K562 (cell line): ENCODE measurements at regions not wholly inside any gene's neighbourhood (a gene's known extent, or its start where the extent isn't known, plus 50 kb on each side); places are given as distances from the start of the nearest gene placed in this dataset.

Source experiments
- ATAC-seq: fragments of 200-7000 bp; cut with Tn5 transposase; 3 replicates; pipeline ENCODE4 v1.9.1; 2020; ENCODE audit warnings: moderate library complexity
- BruUV-seq: library from RNA; stranded (reverse); fragments of 400-500 nt; replicated peaks from 2 replicates; lab custom pipeline; 2021; lab: Mats Ljungman, UMichigan
- CTCF ChIA-PET: fragments of 300-600 bp; formaldehyde crosslinking; extraction: SDS; loops from one replicate; lab custom pipeline; 2021; ENCODE audit warnings: low intra/inter-chr PET ratio; lab: Yijun Ruan, JAX
- POLR2A ChIA-PET: fragments of 300-600, 350-650 bp; sonication (Branson Sonifier 250); formaldehyde crosslinking; extraction: SDS; loops from one replicate; lab custom pipeline; 2021; ENCODE audit warnings: antibody characterized with exemption, inconsistent platforms; lab: Yijun Ruan, JAX
- DNase-seq, 4 experiments: peaks; one replicate each; pipeline versions ENCODE4 v3.0.0 to v3.0.0-alpha.2; 2011 to 2018; ENCODE audit warnings: low spot score in 3 of 4, mixed read lengths in 3 of 4; ENCODE audit errors: extremely low read depth in 1 of 4
- FAIRE-seq: peaks from 2 replicates; lab custom pipeline; 2011; peaks lifted over from hg19 to GRCh38; lab: Jason Lieb, UNC
- H2AFZ ChIP-seq: 2 replicates; pipeline ENCODE4 v1.6.0; 2011; ENCODE audit warnings: low read depth, low read length, control low read depth, inconsistent platforms
- H3K27ac ChIP-seq: fragments of 200-600 bp; 3 replicates; pipeline ENCODE4 v1.8.0; 2011; ENCODE audit warnings: low read depth, mild to moderate bottlenecking, control low read depth, inconsistent platforms, low read length, moderate library complexity, mixed read lengths; ENCODE audit errors: extremely low read depth
- H3K27me3 ChIP-seq, 2 experiments: fragments of 300-600 bp in 1 of 2; 2 replicates in 1 of 2; 3 replicates in 1 of 2; pipeline versions ENCODE4 v1.6.0 to v1.8.0; 2011; ENCODE audit warnings: inconsistent platforms in 2 of 2, low read length in 2 of 2, mild to moderate bottlenecking in 1 of 2, mixed read lengths in 1 of 2, moderate library complexity in 1 of 2; ENCODE audit not compliant: control insufficient read depth in 2 of 2, insufficient read depth in 2 of 2
- H3K36me3 ChIP-seq: fragments of 300-600 bp; 3 replicates; pipeline ENCODE4 v1.8.0; 2011; ENCODE audit warnings: mild to moderate bottlenecking, low read length, inconsistent platforms; ENCODE audit not compliant: control insufficient read depth, insufficient read depth
- H3K4me1 ChIP-seq, 2 experiments: fragments of 200-600 bp in 1 of 2; replicated peaks in 1 of 2; 2 replicates in 1 of 2; 3 replicates in 1 of 2; pipeline versions ENCODE4 v1.5.1 to v1.8.0; 2011; ENCODE audit warnings: inconsistent platforms in 2 of 2, low read length in 2 of 2, mild to moderate bottlenecking in 1 of 2, mixed read lengths in 1 of 2, moderate library complexity in 1 of 2; ENCODE audit not compliant: control insufficient read depth in 2 of 2, insufficient read depth in 2 of 2
- H3K4me2 ChIP-seq: 2 replicates; pipeline ENCODE4 v1.6.1; 2011; ENCODE audit warnings: low read length, control low read depth, inconsistent platforms, mixed read lengths; ENCODE audit not compliant: insufficient read depth
- H3K4me3 ChIP-seq: fragments of 200-600 bp; sonication (generic), shearing (Covaris generic); 2 replicates; pipeline ENCODE4 v1.5.1; 2016; ENCODE audit warnings: control low read depth, inconsistent platforms
- H3K79me2 ChIP-seq: fragments of 200-600 bp; 3 replicates; pipeline ENCODE4 v1.8.0; 2011; ENCODE audit warnings: low read length, inconsistent platforms; ENCODE audit not compliant: control insufficient read depth, insufficient read depth
- H3K9ac ChIP-seq, 2 experiments: 2 replicates each; pipeline versions ENCODE4 v1.6.0 to v1.6.1; 2011; ENCODE audit warnings: low read depth in 2 of 2, low read length in 2 of 2, control low read depth in 1 of 2, inconsistent platforms in 1 of 2, mild to moderate bottlenecking in 1 of 2, mixed read lengths in 1 of 2; ENCODE audit not compliant: insufficient read depth in 1 of 2
- H3K9me1 ChIP-seq: one replicate; pipeline ENCODE4 v1.6.0; 2011; ENCODE audit warnings: inconsistent platforms, mild to moderate bottlenecking, low read length, moderate library complexity; ENCODE audit not compliant: control insufficient read depth, insufficient read depth
- H3K9me3 ChIP-seq: replicated peaks from 2 replicates; pipeline ENCODE4 v1.5.1; 2011; ENCODE audit warnings: low read depth, low read length, inconsistent platforms; ENCODE audit not compliant: control insufficient read depth, insufficient read depth
- H4K20me1 ChIP-seq: replicated peaks from 2 replicates; pipeline ENCODE4 v1.6.1; 2011; ENCODE audit warnings: low read length, inconsistent platforms, mixed read lengths; ENCODE audit not compliant: control insufficient read depth, insufficient read depth
- EWSR1 ChIP-seq: fragments of 450-650 bp; IDR thresholded peaks from 2 replicates; pipeline ENCODE4 v1.6.1; 2018; ENCODE audit warnings: borderline replicate concordance, mild to moderate bottlenecking, low read depth, moderate library complexity; ENCODE audit not compliant: partially characterized antibody
- FOXA1 ChIP-seq: fragments of 450-650 bp; IDR thresholded peaks from 2 replicates; pipeline ENCODE4 v1.6.1; 2016; ENCODE audit warnings: mild to moderate bottlenecking, borderline replicate concordance
- GATAD2B ChIP-seq: fragments of 450-650 bp; IDR thresholded peaks from 2 replicates; pipeline ENCODE4 v1.6.1; 2017; ENCODE audit warnings: mild to moderate bottlenecking, borderline replicate concordance
- HMBOX1 ChIP-seq: sonication (generic); IDR thresholded peaks from 2 replicates; pipeline ENCODE4 v1.6.1; 2016
- HSF4 ChIP-seq: fragments of 250-450 bp; sonication (Bioruptor Pico); IDR thresholded peaks from 2 replicates; pipeline ENCODE4 v2.1.2; 2022; ENCODE audit warnings: mild to moderate bottlenecking, moderate library complexity, borderline replicate concordance
- KDM4B ChIP-seq, 2 experiments: fragments of 450-650 bp in 1 of 2; sonication (generic) in 1 of 2; IDR thresholded peaks; 2 replicates each; pipeline ENCODE4 v1.6.1; 2016 to 2017; ENCODE audit warnings: borderline replicate concordance in 2 of 2, antibody characterized with exemption in 1 of 2, low read depth in 1 of 2, mild to moderate bottlenecking in 1 of 2
- MECOM ChIP-seq: fragments of 250-450 bp; sonication (Bioruptor Pico); IDR thresholded peaks from 2 replicates; pipeline ENCODE4 v1.8.0; 2022; ENCODE audit warnings: inconsistent platforms
- PHB2 ChIP-seq: fragments of 450-650 bp; IDR thresholded peaks from 2 replicates; pipeline ENCODE4 v1.6.1; 2017; ENCODE audit warnings: low read depth
- RBBP5 ChIP-seq: fragments of 200-600 bp; sonication (generic); IDR thresholded peaks from 2 replicates; pipeline ENCODE4 v1.6.1; 2012; ENCODE audit warnings: borderline replicate concordance, mild to moderate bottlenecking, low read length, control low read depth, inconsistent platforms; ENCODE audit not compliant: insufficient read depth, poor library complexity, severe bottlenecking
- RBM25 ChIP-seq: fragments of 200-400 bp; formaldehyde crosslinking; IDR thresholded peaks from 2 replicates; pipeline ENCODE4 v1.6.1; 2018; ENCODE audit warnings: low read length, low read depth, moderate library complexity; ENCODE audit not compliant: severe bottlenecking
- THRAP3 ChIP-seq: fragments of 450-650 bp; IDR thresholded peaks from 2 replicates; pipeline ENCODE4 v1.6.1; 2016; ENCODE audit warnings: mild to moderate bottlenecking, inconsistent platforms, borderline replicate concordance
- ZC3H4 ChIP-seq: sonication (generic); formaldehyde crosslinking; IDR thresholded peaks from 2 replicates; pipeline ENCODE4 v1.9.0; 2021; ENCODE audit warnings: missing genetic modification reagents, borderline replicate concordance
- ZNF431 ChIP-seq: sonication (generic); formaldehyde crosslinking; IDR thresholded peaks from 2 replicates; pipeline ENCODE4 v1.8.0; 2022; ENCODE audit warnings: mild to moderate bottlenecking, missing genetic modification reagents
- ZNF655 ChIP-seq: fragments of 250-450 bp; sonication (Bioruptor Pico); IDR thresholded peaks from 2 replicates; pipeline ENCODE4 v1.5.0; 2021
- ZNF780A ChIP-seq: fragments of 250-450 bp; sonication (Bioruptor Pico); IDR thresholded peaks from 2 replicates; pipeline ENCODE4 v1.5.0; 2021; ENCODE audit warnings: mild to moderate bottlenecking
- WGBS: fragments of 100-300 bp; shearing (Covaris generic); methylation state at CpG from one replicate; pipeline ENCODE4 v1.1.6; 2016; ENCODE audit warnings: low coverage, mixed read lengths; ENCODE audit not compliant: insufficient coverage; ENCODE audit errors: missing lambda C conversion rate; 5-methylcytosine and 5-hydroxymethylcytosine counted together
- in situ Hi-C: fragments of 300-500 bp; cut with MboI; formaldehyde crosslinking; loops from 4 replicates; pipeline ENCODE4 v1.15.0; 2018; ENCODE audit warnings: inconsistent platforms, mixed read lengths
- intact Hi-C: fragments of 100-400 bp; cut with micrococcal nuclease; formaldehyde crosslinking; loops from 2 replicates; pipeline ENCODE4 v1.14.2; 2022

DNA sequence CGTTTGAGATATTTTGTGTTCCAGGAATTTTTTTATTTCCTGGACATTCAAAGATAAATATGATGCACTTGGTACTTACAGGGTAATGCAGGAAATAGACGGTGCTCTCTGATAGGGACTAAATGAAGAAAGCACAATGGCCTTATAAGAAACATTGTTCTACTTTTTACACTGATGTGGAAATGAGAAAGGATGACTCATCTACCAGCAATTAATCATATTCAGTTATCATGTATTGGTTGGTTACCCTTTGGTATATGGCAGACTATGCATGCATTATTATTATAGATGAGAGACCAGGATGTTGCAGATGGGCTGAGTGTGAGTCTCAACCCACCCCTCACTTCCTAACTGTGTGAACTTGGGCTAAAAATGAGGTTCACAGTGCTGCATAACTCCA lies 222.2 kb downstream of the FLRT2 start:
- Histone ChIP-seq H3K36me3 (no peaks in the 10 kb centered on the region), H3K4me2 (no peak overlapping the region), H4K20me1 (no peaks in the 10 kb centered on the region), H3K27me3 (no peaks in the 10 kb centered on the region), H2AFZ (no peak overlapping the region), H3K9ac (no peak overlapping the region), H3K9me1 (no peaks in the 10 kb centered on the region), H3K27ac (no peak overlapping the region), H3K4me1 (no peaks in the 10 kb centered on the region), H3K9me3 (no peaks in the 10 kb centered on the region), H3K4me3 (no peak overlapping the region), H3K79me2 (no peaks in the 10 kb centered on the region)
- no peak for DNase-seq
- CTCF ChIA-PET = no interaction called here
- intact Hi-C loops = no loop called here
- no TSS peak for BruUV-seq
- POLR2A ChIA-PET = no interaction called here
- TF ChIP-seq ZNF780A = no peak
- in situ Hi-C loops = no loop called here
- FAIRE-seq = no peak
- 0% methylated on average over 2 of the region's 2 CpGs for WGBS
- no peak for ATAC-seq

DNA sequence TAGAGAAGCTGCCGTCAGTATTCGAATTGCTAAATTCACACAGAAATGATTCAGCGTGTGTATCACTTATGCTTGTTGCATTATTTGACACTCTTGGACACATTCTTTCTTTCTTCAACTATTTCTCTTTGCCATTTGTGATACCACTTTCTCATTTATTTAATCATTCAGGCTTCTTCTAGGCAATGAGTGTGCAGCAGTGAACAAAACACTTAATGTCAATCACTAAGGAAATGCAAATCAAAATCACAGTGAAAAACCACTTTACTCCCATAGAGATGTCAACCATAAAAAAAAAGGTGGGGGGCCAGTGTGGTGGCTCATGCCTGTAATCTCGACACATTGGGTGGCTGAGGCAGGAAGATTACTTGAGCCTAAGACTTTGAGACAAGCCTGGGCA lies 214.6 kb downstream of the FLRT2 start:
- in situ Hi-C loops = no loop called here
- no peaks in the 10 kb centered on the region for H4K20me1 ChIP-seq
- WGBS = 5% methylated on average over 3 of the region's 4 CpGs
- H2AFZ ChIP-seq = no peak overlapping the region
- ChIA-PET CTCF (no interaction called here), POLR2A (no interaction called here)
- no peaks in the 10 kb centered on the region for H3K79me2 ChIP-seq
- no TSS peak for BruUV-seq
- no peaks in the 10 kb centered on the region for H3K9me1 ChIP-seq
- no peak for DNase-seq
- no peak overlapping the region for H3K4me2 ChIP-seq
- no peak for ATAC-seq
- H3K27ac ChIP-seq = no peak overlapping the region
- H3K4me1 ChIP-seq = no peaks in the 10 kb centered on the region
- no peaks in the 10 kb centered on the region for H3K9me3 ChIP-seq
- H3K9ac ChIP-seq = no peak overlapping the region
- H3K4me3 ChIP-seq = no peak overlapping the region
- intact Hi-C loops = no loop called here
- H3K27me3 ChIP-seq = no peaks in the 10 kb centered on the region
- no peaks in the 10 kb centered on the region for H3K36me3 ChIP-seq
- no peak for FAIRE-seq
- TF ChIP-seq PHB2 = no peak
- no peak for TF ChIP-seq EWSR1
- TF ChIP-seq HMBOX1 = no peak
- no peak for TF ChIP-seq ZC3H4 (CRISPR knock-in tag)
- TF ChIP-seq ZNF655 = no peak
- TF ChIP-seq GATAD2B = no peak
- TF ChIP-seq THRAP3 = no peak
- TF ChIP-seq RBM25 = no peak
- no peak for TF ChIP-seq ZNF431 (CRISPR knock-in tag)
- no peak for TF ChIP-seq HSF4
- no peak for TF ChIP-seq KDM4B (IDR thresholded peaks at IDR 0.05; ENCODE audit: borderline replicate concordance in 2 of 2, low read depth in 1 of 2)
- TF ChIP-seq FOXA1 = no peak
- TF ChIP-seq MECOM (CRISPR knock-in tag) = no peak
- no peak for TF ChIP-seq RBBP5
